ENCODE measurements at regions not wholly inside any gene's neighbourhood (a gene's known extent, or its start where the extent isn't known, plus 50 kb on each side); places are given as distances from the start of the nearest gene placed in this dataset.

DNA sequence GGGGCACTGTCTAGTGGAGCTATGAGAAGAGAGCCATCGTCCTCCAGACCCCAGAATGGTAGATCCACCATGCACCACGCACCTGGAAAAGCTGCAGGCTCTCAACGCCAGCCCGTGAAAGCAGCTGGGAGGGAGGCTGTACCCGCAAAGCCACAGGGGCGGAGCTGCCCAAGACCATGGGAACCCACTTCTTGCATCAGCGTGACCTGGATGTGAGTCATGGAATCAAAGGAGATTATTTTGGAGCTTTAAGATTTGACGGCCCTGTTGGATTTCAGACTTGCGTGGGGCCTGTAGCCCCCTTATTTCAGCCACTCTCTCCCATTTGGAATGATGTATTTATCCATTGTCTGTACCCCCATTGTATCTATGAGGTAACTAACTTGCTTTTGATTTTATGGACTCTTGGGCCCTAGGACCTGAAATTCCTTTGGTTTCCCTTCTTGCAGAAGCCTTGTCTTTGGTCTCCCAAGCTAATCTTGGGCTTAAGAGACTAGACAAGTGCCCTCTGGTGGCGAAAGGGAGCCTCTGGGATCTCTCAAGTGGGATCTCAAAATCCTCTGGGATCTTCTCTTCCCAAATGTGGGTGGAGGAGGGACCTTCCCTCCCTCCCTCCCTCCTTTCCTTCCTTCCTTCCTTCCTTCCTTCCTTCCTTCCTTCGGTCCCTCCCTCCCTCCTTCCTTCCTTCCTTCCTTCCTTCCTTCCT, 58.2 kb upstream of the HAPSTR1 start:
- Histone ChIP-seq H3K27ac (ENCODE audit: extremely low read depth, low read depth, low read length) (no peak overlapping the region), H3K4me1 (replicated peaks in 1 of 2; ENCODE audit: control insufficient read depth in 2 of 2, insufficient read depth in 2 of 2, low read length in 2 of 2) (no peaks in the 10 kb centered on the region), H3K4me2 (ENCODE audit: insufficient read depth, low read length) (no peak overlapping the region), H3K79me2 (ENCODE audit: control insufficient read depth, insufficient read depth, low read length) (no peaks in the 10 kb centered on the region), H3K4me3 (no peak overlapping the region), H4K20me1 (replicated peaks; ENCODE audit: control insufficient read depth, insufficient read depth, low read length) (no peaks in the 10 kb centered on the region), H3K9me3 (replicated peaks; ENCODE audit: control insufficient read depth, insufficient read depth, low read depth, low read length) (no peaks in the 10 kb centered on the region), H3K9ac (ENCODE audit: insufficient read depth in 1 of 2, low read depth in 2 of 2, low read length in 2 of 2) (no peak overlapping the region), H3K36me3 (ENCODE audit: control insufficient read depth, insufficient read depth, low read length) (no peaks in the 10 kb centered on the region), H3K9me1 (ENCODE audit: control insufficient read depth, insufficient read depth, low read length) (no peaks in the 10 kb centered on the region), H3K27me3 (ENCODE audit: control insufficient read depth in 2 of 2, insufficient read depth in 2 of 2, low read length in 2 of 2) (peaks cover 0 to 3% of the 10 kb centered on the region in 2 experiments; a peak in 1 of 5 replicates), H2AFZ (ENCODE audit: low read depth, low read length) (no peak overlapping the region)
- DNase-seq (ENCODE audit: extremely low read depth in 1 of 4, low spot score in 3 of 4) (peak; percentile 36 to 67 (median 47)), FAIRE-seq (peak; percentile 68), ATAC-seq (peak; percentile 75)
- in situ Hi-C loops (cut with MboI), result no loop called here
- BruUV-seq (replicated peaks), result no TSS peak
- TF ChIP-seq SMC3 (conservative IDR thresholded peaks at IDR 0.05; ENCODE audit: insufficient read depth, low read depth, low read length) (0 out of 2 replicates have a peak, but pooled peaks have one; percentile 12), CEBPG (CRISPR knock-in tag; IDR thresholded peaks at IDR 0.05) (no peak), CEBPG (tag; conservative IDR thresholded peaks at IDR 0.05 in 1 of 2, IDR thresholded peaks at IDR 0.05 in 1 of 2) (0 out of 4 replicates have a peak, but pooled peaks of 1 of the 2 experiments have one; percentile 35), KLF16 (IDR thresholded peaks at IDR 0.05) (peak; percentile 31; the same call in 1 of the 2 replicates), ZNF764 (CRISPR knock-in tag; IDR thresholded peaks at IDR 0.05; ENCODE audit: low read depth) (no peak), GABPB2 (CRISPR knock-in tag; conservative IDR thresholded peaks at IDR 0.05) (no peak), FOSL1 (tag; conservative IDR thresholded peaks at IDR 0.05) (peak; percentile 57; the same call in 1 of the 2 replicates), RAD21 (CRISPR knock-in tag; conservative IDR thresholded peaks at IDR 0.05 in 1 of 2, IDR thresholded peaks at IDR 0.05 in 1 of 2) (peak in 1 of 2 experiments; percentile 54; a peak in 2 of 4 replicates)
- TF ChIP-seq, protein P1, sequence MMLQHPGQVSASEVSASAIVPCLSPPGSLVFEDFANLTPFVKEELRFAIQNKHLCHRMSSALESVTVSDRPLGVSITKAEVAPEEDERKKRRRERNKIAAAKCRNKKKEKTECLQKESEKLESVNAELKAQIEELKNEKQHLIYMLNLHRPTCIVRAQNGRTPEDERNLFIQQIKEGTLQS (IDR thresholded peaks at IDR 0.05), result peak; percentile 64
- TF ChIP-seq, protein P1 (CRISPR knock-in tag; conservative IDR thresholded peaks at IDR 0.05), result no peak
- TF ChIP-seq, protein P2, sequence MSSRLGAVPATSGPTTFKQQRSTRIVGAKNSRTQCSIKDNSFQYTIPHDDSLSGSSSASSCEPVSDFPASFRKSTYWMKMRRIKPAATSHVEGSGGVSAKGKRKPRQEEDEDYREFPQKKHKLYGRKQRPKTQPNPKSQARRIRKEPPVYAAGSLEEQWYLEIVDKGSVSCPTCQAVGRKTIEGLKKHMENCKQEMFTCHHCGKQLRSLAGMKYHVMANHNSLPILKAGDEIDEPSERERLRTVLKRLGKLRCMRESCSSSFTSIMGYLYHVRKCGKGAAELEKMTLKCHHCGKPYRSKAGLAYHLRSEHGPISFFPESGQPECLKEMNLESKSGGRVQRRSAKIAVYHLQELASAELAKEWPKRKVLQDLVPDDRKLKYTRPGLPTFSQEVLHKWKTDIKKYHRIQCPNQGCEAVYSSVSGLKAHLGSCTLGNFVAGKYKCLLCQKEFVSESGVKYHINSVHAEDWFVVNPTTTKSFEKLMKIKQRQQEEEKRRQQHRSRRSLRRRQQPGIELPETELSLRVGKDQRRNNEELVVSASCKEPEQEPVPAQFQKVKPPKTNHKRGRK (tag; IDR thresholded peaks at IDR 0.05), result peak; percentile 78
- TF ChIP-seq, protein P3, sequence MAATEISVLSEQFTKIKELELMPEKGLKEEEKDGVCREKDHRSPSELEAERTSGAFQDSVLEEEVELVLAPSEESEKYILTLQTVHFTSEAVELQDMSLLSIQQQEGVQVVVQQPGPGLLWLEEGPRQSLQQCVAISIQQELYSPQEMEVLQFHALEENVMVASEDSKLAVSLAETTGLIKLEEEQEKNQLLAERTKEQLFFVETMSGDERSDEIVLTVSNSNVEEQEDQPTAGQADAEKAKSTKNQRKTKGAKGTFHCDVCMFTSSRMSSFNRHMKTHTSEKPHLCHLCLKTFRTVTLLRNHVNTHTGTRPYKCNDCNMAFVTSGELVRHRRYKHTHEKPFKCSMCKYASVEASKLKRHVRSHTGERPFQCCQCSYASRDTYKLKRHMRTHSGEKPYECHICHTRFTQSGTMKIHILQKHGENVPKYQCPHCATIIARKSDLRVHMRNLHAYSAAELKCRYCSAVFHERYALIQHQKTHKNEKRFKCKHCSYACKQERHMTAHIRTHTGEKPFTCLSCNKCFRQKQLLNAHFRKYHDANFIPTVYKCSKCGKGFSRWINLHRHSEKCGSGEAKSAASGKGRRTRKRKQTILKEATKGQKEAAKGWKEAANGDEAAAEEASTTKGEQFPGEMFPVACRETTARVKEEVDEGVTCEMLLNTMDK (IDR thresholded peaks at IDR 0.05; ENCODE audit: borderline replicate concordance, insufficient read depth, low read depth, low read length, poor library complexity, severe bottlenecking), result peak; percentile 49
- TF ChIP-seq, protein P4, sequence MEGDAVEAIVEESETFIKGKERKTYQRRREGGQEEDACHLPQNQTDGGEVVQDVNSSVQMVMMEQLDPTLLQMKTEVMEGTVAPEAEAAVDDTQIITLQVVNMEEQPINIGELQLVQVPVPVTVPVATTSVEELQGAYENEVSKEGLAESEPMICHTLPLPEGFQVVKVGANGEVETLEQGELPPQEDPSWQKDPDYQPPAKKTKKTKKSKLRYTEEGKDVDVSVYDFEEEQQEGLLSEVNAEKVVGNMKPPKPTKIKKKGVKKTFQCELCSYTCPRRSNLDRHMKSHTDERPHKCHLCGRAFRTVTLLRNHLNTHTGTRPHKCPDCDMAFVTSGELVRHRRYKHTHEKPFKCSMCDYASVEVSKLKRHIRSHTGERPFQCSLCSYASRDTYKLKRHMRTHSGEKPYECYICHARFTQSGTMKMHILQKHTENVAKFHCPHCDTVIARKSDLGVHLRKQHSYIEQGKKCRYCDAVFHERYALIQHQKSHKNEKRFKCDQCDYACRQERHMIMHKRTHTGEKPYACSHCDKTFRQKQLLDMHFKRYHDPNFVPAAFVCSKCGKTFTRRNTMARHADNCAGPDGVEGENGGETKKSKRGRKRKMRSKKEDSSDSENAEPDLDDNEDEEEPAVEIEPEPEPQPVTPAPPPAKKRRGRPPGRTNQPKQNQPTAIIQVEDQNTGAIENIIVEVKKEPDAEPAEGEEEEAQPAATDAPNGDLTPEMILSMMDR (IDR thresholded peaks at IDR 0.05 in 2 of 3, conservative IDR thresholded peaks at IDR 0.05 in 1 of 3; ENCODE audit: insufficient read depth in 2 of 3, low read depth in 1 of 3, low read length in 3 of 3), result peak; percentile 48 to 58 (median 54)
- CTCF ChIA-PET (ENCODE audit: low intra/inter-chr PET ratio), result no interaction called here
- POLR2A ChIA-PET, result interaction anchor here (0.6 to 1.2 kb wide), 3 partner anchors 13 to 30 kb away, joined by 3 to 6 read pairs (median 3); no protein-coding TSS in a partner anchor
- WGBS (ENCODE audit: insufficient coverage, low coverage, missing lambda C conversion rate), result 51% methylated on average over 11 of the region's 11 CpGs
- intact Hi-C loops (cut with micrococcal nuclease), result no loop called here
